OCI-LY7 (cell line): ENCODE measurements at regions not wholly inside any gene's neighbourhood (a gene's known extent, or its start where the extent isn't known, plus 50 kb on each side); places are given as distances from the start of the nearest gene placed in this dataset.

ENCODE experiments used
- BruUV-seq: library from RNA; stranded (reverse); fragments of 400-500 nt; replicated peaks from 2 replicates; lab custom pipeline; 2021; lab: Mats Ljungman, UMichigan
- CTCF ChIA-PET: fragments of 300-600 bp; sonication (Branson Sonifier 250); formaldehyde crosslinking; loops from one replicate; lab custom pipeline; 2022; ENCODE audit warnings: antibody characterized with exemption; ENCODE audit not compliant: unreplicated experiment; lab: Charles Lee
- POLR2A ChIA-PET: fragments of 300-600 bp; sonication (Branson Sonifier 250); formaldehyde crosslinking; loops from one replicate; lab custom pipeline; 2022; ENCODE audit warnings: antibody characterized with exemption; lab: Charles Lee
- DNase-seq: peaks from one replicate; pipeline ENCODE4 v3.0.0-alpha.2; 2015; ENCODE audit warnings: low spot score
- H2AFZ ChIP-seq: fragments of 200-600 bp; sonication (generic), shearing (Covaris generic); 2 replicates; pipeline ENCODE4 v1.6.1; 2014; ENCODE audit warnings: mild to moderate bottlenecking, antibody characterized with exemption, low read length, moderate library complexity
- H3K27ac ChIP-seq: fragments of 200-600 bp; sonication (generic); 2 replicates; pipeline ENCODE4 v1.5.1; 2014; ENCODE audit warnings: mixed run types, low read depth, mild to moderate bottlenecking, moderate library complexity, low read length, inconsistent platforms; ENCODE audit not compliant: poor library complexity, severe bottlenecking
- H3K36me3 ChIP-seq: fragments of 200-600 bp; sonication (generic); 2 replicates; pipeline ENCODE4 v1.6.1; 2014; ENCODE audit warnings: mild to moderate bottlenecking, antibody characterized with exemption, low read length, moderate library complexity, mixed read lengths; ENCODE audit not compliant: insufficient read depth
- H3K4me1 ChIP-seq: fragments of 200-600 bp; sonication (generic); 2 replicates; pipeline ENCODE4 v1.5.1; 2014; ENCODE audit warnings: mild to moderate bottlenecking, low read length; ENCODE audit not compliant: insufficient read depth, poor library complexity, severe bottlenecking
- H3K4me2 ChIP-seq: fragments of 200-600 bp; sonication (generic); 2 replicates; pipeline ENCODE4 v1.6.1; 2014; ENCODE audit warnings: mild to moderate bottlenecking, low read length
- H3K4me3 ChIP-seq: fragments of 200-600 bp; sonication (generic); 2 replicates; pipeline ENCODE4 v1.5.1; 2014; ENCODE audit warnings: mild to moderate bottlenecking, low read depth, low read length; ENCODE audit not compliant: poor library complexity, severe bottlenecking
- H3K79me2 ChIP-seq: fragments of 200-600 bp; sonication (generic); 2 replicates; pipeline ENCODE4 v1.6.1; 2016; ENCODE audit warnings: low read depth, mild to moderate bottlenecking, low read length, moderate library complexity, mixed read lengths; ENCODE audit not compliant: insufficient read depth
- H3K9me2 ChIP-seq: fragments of 200-600 bp; sonication (generic); 2 replicates; pipeline ENCODE4 v1.6.1; 2016; ENCODE audit warnings: mild to moderate bottlenecking, low read length, mixed read lengths; ENCODE audit not compliant: insufficient read depth
- H3K9me3 ChIP-seq: fragments of 200-600 bp; sonication (generic); 2 replicates; pipeline ENCODE4 v1.6.1; 2014; ENCODE audit warnings: mild to moderate bottlenecking, mixed run types, low read length, mixed read lengths
- H4K20me1 ChIP-seq: fragments of 200-600 bp; sonication (generic); 2 replicates; pipeline ENCODE4 v1.6.1; 2014; ENCODE audit warnings: mild to moderate bottlenecking, antibody characterized with exemption, low read length, moderate library complexity, mixed read lengths; ENCODE audit not compliant: insufficient read depth
- CTCF ChIP-seq: fragments of 200-600 bp; sonication (generic); conservative IDR thresholded peaks from 2 replicates; pipeline ENCODE4 v1.5.1; 2014; ENCODE audit warnings: mild to moderate bottlenecking, antibody characterized with exemption, low read length, moderate library complexity, mixed read lengths
- EZH2phosphoT487 ChIP-seq: fragments of 200-600 bp; sonication (generic); IDR thresholded peaks from 2 replicates; pipeline ENCODE4 v1.6.1; 2018; ENCODE audit warnings: low read depth, borderline replicate concordance, mild to moderate bottlenecking, mixed run types, antibody characterized with exemption, low read length, moderate library complexity, mixed read lengths
- intact Hi-C: fragments of 100-400 bp; cut with micrococcal nuclease; formaldehyde crosslinking; loops from one replicate; pipeline ENCODE4 v1.10.0; 2022; ENCODE audit not compliant: unreplicated experiment

- Histone ChIP-seq H2AFZ (no peak overlapping the region), H3K79me2 (no peaks in the 10 kb centered on the region), H3K4me1 (no peaks in the 10 kb centered on the region), H4K20me1 (no peaks in the 10 kb centered on the region), H3K9me3 (no peaks in the 10 kb centered on the region), H3K4me2 (no peak overlapping the region), H3K9me2 (no peaks in the 10 kb centered on the region), H3K27ac (no peak overlapping the region), H3K36me3 (no peaks in the 10 kb centered on the region), H3K4me3 (no peak overlapping the region)
- DNase-seq: no peak
- ChIA-PET POLR2A (no interaction called here), CTCF (no interaction called here)
- intact Hi-C loops: no loop called here
- TF ChIP-seq CTCF (no peak), EZH2phosphoT487 (no peak)
- BruUV-seq: no TSS peak
These were observed 253.9 kb upstream of the FZD8 start for GRCh38 chr10:35896001-35896400.

GRCh38 chr10:35895331-35895730 lies 253.2 kb upstream of the FZD8 start:
- DNase-seq: no peak
- BruUV-seq: no TSS peak
- Histone ChIP-seq H3K9me3 (no peaks in the 10 kb centered on the region), H3K4me1 (no peaks in the 10 kb centered on the region), H3K4me3 (no peak overlapping the region), H3K9me2 (no peaks in the 10 kb centered on the region), H3K79me2 (no peaks in the 10 kb centered on the region), H3K27ac (no peak overlapping the region), H4K20me1 (no peaks in the 10 kb centered on the region), H2AFZ (no peak overlapping the region), H3K36me3 (no peaks in the 10 kb centered on the region), H3K4me2 (no peak overlapping the region)
- ChIA-PET POLR2A (interaction anchor here (0.5 kb wide), 1 partner anchor 30 kb away, joined by 4 read pairs; no protein-coding TSS in a partner anchor), CTCF (no interaction called here)
- TF ChIP-seq CTCF (no peak), EZH2phosphoT487 (no peak)
- intact Hi-C loops: no loop called here

- ChIA-PET POLR2A (no interaction called here), CTCF (no interaction called here)
- Histone ChIP-seq H3K9me2 (no peaks in the 10 kb centered on the region), H3K4me1 (no peaks in the 10 kb centered on the region), H3K79me2 (no peaks in the 10 kb centered on the region), H4K20me1 (no peaks in the 10 kb centered on the region), H3K9me3 (no peaks in the 10 kb centered on the region), H3K27ac (no peak overlapping the region), H3K36me3 (no peaks in the 10 kb centered on the region), H2AFZ (no peak overlapping the region), H3K4me3 (no peak overlapping the region), H3K4me2 (no peak overlapping the region)
- DNase-seq: no peak
- no peak for TF ChIP-seq EZH2phosphoT487
- TF ChIP-seq CTCF: no peak
- no TSS peak for BruUV-seq
- intact Hi-C loops: no loop called here
These were observed 250.4 kb upstream of the FZD8 start for GRCh38 chr10:35892526-35892925.
